ENCODE measurements at regions not wholly inside any gene's neighbourhood (a gene's known extent, or its start where the extent isn't known, plus 50 kb on each side); places are given as distances from the start of the nearest gene placed in this dataset.

DNA sequence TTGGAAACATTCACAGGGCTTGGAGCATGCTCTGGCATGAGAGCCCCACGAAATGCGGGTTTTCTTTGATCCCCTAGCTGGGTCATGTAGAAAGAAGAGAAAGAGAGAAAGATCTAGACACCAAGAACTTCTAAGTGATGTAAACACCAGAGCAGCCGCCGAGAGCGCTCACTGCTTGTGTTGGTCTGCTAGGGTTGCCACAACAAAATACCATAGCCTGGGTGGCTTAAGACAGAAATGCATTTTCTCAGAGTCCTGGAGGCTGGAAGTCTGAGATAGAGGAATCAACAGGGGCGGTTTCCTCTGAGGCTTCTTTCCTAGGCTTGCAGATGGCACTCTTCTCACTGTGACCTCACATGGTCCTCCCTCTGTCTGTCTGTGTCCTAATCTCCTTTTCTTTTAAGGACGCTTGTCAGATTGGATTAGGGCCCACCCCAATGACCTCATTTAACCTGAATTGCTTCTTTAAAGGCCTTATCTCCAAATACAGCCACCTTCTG lies 139.5 kb downstream of the CYLD start:
- Histone ChIP-seq H4K20me1 (ENCODE audit: insufficient read depth, low read length) (no peaks in the 10 kb centered on the region), H3K27ac (ENCODE audit: insufficient read depth, low read length) (no peak overlapping the region), H3K14ac (replicated peaks; ENCODE audit: low read depth, low read length) (no peak overlapping the region), H3K9ac (ENCODE audit: low read depth, low read length) (no peak overlapping the region), H4K91ac (ENCODE audit: insufficient read depth, low read depth, low read length) (no peak overlapping the region), H3K36me3 (ENCODE audit: control insufficient read depth, insufficient read depth, low read length) (no peaks in the 10 kb centered on the region), H3K27me3 (ENCODE audit: control insufficient read depth, insufficient read depth, low read length) (no peaks in the 10 kb centered on the region; the same call in 1 of the 2 replicates), H2BK20ac (ENCODE audit: low read depth, low read length) (no peak overlapping the region), H3K4me2 (ENCODE audit: low read depth, low read length) (no peak overlapping the region), H2AFZ (replicated peaks; ENCODE audit: low read length, poor library complexity) (no peak overlapping the region), H3K9me3 (ENCODE audit: control insufficient read depth, insufficient read depth, low read length) (no peaks in the 10 kb centered on the region; the same call in 1 of the 2 replicates), H3K4me3 (ENCODE audit: insufficient read depth, low read depth, low read length) (no peak overlapping the region), H2BK120ac (ENCODE audit: low read depth, low read length) (no peak overlapping the region), H4K5ac (ENCODE audit: low read depth, low read length) (no peak overlapping the region), H3K79me1 (ENCODE audit: low read depth in 1 of 2, low read length in 2 of 2) (no peaks in the 10 kb centered on the region), H2BK5ac (ENCODE audit: low read depth, low read length, poor library complexity, severe bottlenecking) (no peak overlapping the region), H3K56ac (ENCODE audit: extremely low read depth, insufficient read depth, low read length) (no peak overlapping the region), H3K4me1 (ENCODE audit: control insufficient read depth, insufficient read depth, low read length) (no peaks in the 10 kb centered on the region), H2AK9ac (replicated peaks; ENCODE audit: low read depth, low read length, poor library complexity) (no peak overlapping the region), H3K23ac (ENCODE audit: low read depth, low read length) (no peak overlapping the region), H4K8ac (ENCODE audit: low read depth in 2 of 2, low read length in 2 of 2) (no peak overlapping the region), H2BK15ac (ENCODE audit: low read depth, low read length) (no peak overlapping the region), H2AK5ac (ENCODE audit: low read depth, low read length) (no peak overlapping the region), H3K9me1 (ENCODE audit: insufficient read depth, low read length) (no peaks in the 10 kb centered on the region), H3K18ac (ENCODE audit: low read depth, low read length) (no peak overlapping the region), H3K4ac (ENCODE audit: low read depth, low read length) (no peak overlapping the region)
- ChIA-PET CTCF (no interaction called here), POLR2A (ENCODE audit: unreplicated experiment) (no interaction called here)
- in situ Hi-C loops (cut with MboI; ENCODE audit: low sequenced_read_pairs) (no loop called here), intact Hi-C loops (cut with micrococcal nuclease) (no loop called here), dilution Hi-C loops (cut with HindIII; ENCODE audit: low sequenced_read_pairs, unreplicated experiment) (no loop called here)
- DNase-seq = no peak
- no TSS peak for BruUV-seq (replicated peaks)
- WGBS, 2 experiments (ENCODE audit: extremely low coverage in 2 of 2, insufficient read length in 1 of 2) = no CpG with 5 or more reads among the region's 7 CpGs
- ATAC-seq (ENCODE audit: low read depth) = no peak
- no peak for TF ChIP-seq MAFK (IDR thresholded peaks at IDR 0.05; ENCODE audit: low read depth, low read length)
- no peak for TF ChIP-seq FOS (IDR thresholded peaks at IDR 0.05; ENCODE audit: low read depth, low read length)
- no peak for TF ChIP-seq RFX5 (IDR thresholded peaks at IDR 0.05; ENCODE audit: low read depth, low read length)
- TF ChIP-seq RCOR1 (IDR thresholded peaks at IDR 0.05; ENCODE audit: insufficient replicate concordance, low read length) = no peak
- no peak for TF ChIP-seq BHLHE40 (IDR thresholded peaks at IDR 0.05; ENCODE audit: low read depth, low read length)
- no peak for TF ChIP-seq CHD1 (IDR thresholded peaks at IDR 0.05; ENCODE audit: low read depth, low read length)
- TF ChIP-seq USF2 (IDR thresholded peaks at IDR 0.05; ENCODE audit: low read depth, low read length) = no peak
- no peak for TF ChIP-seq SMC3 (IDR thresholded peaks at IDR 0.05; ENCODE audit: low read depth, low read length)
- no peak for TF ChIP-seq NFE2L2 (IDR thresholded peaks at IDR 0.05; ENCODE audit: low read depth, low read length)
- TF ChIP-seq, protein P1, sequence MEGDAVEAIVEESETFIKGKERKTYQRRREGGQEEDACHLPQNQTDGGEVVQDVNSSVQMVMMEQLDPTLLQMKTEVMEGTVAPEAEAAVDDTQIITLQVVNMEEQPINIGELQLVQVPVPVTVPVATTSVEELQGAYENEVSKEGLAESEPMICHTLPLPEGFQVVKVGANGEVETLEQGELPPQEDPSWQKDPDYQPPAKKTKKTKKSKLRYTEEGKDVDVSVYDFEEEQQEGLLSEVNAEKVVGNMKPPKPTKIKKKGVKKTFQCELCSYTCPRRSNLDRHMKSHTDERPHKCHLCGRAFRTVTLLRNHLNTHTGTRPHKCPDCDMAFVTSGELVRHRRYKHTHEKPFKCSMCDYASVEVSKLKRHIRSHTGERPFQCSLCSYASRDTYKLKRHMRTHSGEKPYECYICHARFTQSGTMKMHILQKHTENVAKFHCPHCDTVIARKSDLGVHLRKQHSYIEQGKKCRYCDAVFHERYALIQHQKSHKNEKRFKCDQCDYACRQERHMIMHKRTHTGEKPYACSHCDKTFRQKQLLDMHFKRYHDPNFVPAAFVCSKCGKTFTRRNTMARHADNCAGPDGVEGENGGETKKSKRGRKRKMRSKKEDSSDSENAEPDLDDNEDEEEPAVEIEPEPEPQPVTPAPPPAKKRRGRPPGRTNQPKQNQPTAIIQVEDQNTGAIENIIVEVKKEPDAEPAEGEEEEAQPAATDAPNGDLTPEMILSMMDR (conservative IDR thresholded peaks at IDR 0.05; ENCODE audit: low read depth, low read length) = no peak
- no peak for TF ChIP-seq RAD21 (IDR thresholded peaks at IDR 0.05; ENCODE audit: low read length)
- no peak for TF ChIP-seq CEBPB (IDR thresholded peaks at IDR 0.05; ENCODE audit: low read depth, low read length)
- TF ChIP-seq POLR2A (IDR thresholded peaks at IDR 0.05; ENCODE audit: low read depth, low read length) = no peak
- TF ChIP-seq, protein P2, sequence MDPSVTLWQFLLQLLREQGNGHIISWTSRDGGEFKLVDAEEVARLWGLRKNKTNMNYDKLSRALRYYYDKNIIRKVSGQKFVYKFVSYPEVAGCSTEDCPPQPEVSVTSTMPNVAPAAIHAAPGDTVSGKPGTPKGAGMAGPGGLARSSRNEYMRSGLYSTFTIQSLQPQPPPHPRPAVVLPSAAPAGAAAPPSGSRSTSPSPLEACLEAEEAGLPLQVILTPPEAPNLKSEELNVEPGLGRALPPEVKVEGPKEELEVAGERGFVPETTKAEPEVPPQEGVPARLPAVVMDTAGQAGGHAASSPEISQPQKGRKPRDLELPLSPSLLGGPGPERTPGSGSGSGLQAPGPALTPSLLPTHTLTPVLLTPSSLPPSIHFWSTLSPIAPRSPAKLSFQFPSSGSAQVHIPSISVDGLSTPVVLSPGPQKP (IDR thresholded peaks at IDR 0.05; ENCODE audit: borderline replicate concordance, low read depth, low read length) = no peak
- TF ChIP-seq MAZ (IDR thresholded peaks at IDR 0.05; ENCODE audit: borderline replicate concordance, low read depth, low read length) = no peak

Measured in IMR-90 (cell line).